SU-DHL-6 (cell line): ENCODE measurements at regions not wholly inside any gene's neighbourhood (a gene's known extent, or its start where the extent isn't known, plus 50 kb on each side); places are given as distances from the start of the nearest gene placed in this dataset.

ENCODE experiments used
- EZH2phosphoT487 ChIP-seq: fragments of 200-600 bp; sonication (generic), shearing (Covaris generic); conservative IDR thresholded peaks from 2 replicates; pipeline ENCODE4 v1.6.1; 2018; ENCODE audit warnings: mild to moderate bottlenecking, antibody characterized with exemption, low read length, moderate library complexity, mixed read lengths
- TF ChIP-seq, protein P1 (sequence below): fragments of 200-600 bp; sonication (generic); IDR thresholded peaks from one replicate; pipeline ENCODE4 v1.5.1; 2017; ENCODE audit warnings: antibody characterized with exemption, mild to moderate bottlenecking, low read length, moderate library complexity; ENCODE audit not compliant: insufficient read depth, poor library complexity, severe bottlenecking

DNA sequence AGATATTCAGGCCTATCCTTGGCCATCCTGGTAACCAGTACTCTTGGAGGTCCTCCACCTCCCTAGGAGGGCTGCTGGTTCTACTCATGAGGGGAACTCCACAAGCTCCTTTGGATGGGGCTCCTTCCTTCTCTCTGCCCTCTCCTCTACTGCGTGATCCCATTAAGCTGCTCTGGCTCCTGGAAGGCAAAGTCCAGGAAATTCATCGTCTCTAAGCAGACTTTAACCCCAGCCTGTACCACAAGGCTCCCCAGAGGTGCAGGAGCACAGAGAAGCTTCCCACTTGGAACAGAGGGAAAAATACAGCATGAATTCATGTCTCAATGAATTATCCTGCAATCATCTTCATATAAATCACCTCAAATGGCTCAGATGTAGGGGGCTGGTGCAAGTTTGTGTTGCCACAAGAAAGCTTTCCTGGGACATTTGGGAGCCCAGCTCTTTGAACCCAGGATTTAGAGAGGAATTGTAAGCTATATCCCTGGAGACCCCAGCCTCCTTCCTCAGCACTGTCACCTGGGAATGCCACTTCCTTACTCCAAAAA lies 355.4 kb downstream of the CDC5L start:
- TF ChIP-seq, protein P1, sequence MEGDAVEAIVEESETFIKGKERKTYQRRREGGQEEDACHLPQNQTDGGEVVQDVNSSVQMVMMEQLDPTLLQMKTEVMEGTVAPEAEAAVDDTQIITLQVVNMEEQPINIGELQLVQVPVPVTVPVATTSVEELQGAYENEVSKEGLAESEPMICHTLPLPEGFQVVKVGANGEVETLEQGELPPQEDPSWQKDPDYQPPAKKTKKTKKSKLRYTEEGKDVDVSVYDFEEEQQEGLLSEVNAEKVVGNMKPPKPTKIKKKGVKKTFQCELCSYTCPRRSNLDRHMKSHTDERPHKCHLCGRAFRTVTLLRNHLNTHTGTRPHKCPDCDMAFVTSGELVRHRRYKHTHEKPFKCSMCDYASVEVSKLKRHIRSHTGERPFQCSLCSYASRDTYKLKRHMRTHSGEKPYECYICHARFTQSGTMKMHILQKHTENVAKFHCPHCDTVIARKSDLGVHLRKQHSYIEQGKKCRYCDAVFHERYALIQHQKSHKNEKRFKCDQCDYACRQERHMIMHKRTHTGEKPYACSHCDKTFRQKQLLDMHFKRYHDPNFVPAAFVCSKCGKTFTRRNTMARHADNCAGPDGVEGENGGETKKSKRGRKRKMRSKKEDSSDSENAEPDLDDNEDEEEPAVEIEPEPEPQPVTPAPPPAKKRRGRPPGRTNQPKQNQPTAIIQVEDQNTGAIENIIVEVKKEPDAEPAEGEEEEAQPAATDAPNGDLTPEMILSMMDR, result no peak
- no peak for TF ChIP-seq EZH2phosphoT487
